LNCAP (cell line): ENCODE measurements at regions not wholly inside any gene's neighbourhood (a gene's known extent, or its start where the extent isn't known, plus 50 kb on each side); places are given as distances from the start of the nearest gene placed in this dataset.

Experiments used
- CTCF ChIP-seq: fragments of 450-650 bp; IDR thresholded peaks from 2 replicates; pipeline ENCODE4 v1.5.1; 2017; ENCODE audit warnings: mild to moderate bottlenecking

DNA sequence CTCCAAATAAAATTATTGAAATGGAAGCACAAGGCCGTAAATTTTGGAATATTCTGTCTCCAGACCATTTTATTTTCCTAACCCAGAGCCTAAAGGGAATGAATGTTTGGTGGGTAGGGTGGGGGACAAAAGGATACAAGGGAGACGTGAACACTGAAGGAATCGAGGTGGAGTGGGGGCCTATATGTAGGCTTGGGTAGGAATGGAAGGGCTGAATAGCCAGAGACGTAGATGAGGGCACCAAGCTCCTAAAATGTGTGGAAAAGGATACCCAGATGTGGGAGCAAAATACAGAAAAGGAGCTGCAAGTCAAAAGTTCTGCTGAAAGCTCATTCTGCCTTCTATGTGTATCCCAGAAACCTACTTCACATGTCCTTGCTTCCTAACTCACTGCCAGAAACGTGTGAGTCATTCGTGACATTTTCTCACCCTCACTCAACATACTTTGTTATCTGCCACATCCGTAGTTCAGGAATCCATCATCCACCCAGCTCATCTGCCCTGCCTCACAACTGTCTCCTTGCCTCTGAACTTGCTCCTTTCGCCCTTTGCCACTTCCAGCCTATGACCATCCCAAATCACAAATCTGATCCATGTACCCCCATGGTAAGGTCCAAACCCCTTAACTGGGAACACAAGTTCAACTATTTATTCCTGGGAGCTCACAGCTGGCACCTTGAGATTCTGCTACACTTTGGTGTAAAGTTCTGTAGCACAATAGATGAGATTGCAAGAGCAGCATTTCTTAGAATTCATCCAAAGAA lies 84.1 kb upstream of the PRDX6 start:
- TF ChIP-seq CTCF: no peak

DNA sequence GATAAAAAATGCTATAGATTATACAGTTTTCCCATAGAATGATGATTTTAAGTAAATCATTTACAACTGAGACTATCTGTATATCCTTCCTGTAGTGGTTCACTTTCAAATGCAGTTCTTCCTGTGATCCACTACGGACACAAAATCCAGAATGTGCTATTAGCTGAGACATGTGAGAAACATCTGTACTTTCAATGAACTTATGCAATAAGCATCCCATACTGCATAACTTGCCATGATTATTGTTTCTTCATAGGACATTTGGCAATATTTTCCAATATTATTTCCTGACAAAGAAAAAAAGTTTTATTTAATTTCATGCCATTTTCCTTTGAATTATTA lies 83.5 kb upstream of the PRDX6 start:
- no peak for TF ChIP-seq CTCF

DNA sequence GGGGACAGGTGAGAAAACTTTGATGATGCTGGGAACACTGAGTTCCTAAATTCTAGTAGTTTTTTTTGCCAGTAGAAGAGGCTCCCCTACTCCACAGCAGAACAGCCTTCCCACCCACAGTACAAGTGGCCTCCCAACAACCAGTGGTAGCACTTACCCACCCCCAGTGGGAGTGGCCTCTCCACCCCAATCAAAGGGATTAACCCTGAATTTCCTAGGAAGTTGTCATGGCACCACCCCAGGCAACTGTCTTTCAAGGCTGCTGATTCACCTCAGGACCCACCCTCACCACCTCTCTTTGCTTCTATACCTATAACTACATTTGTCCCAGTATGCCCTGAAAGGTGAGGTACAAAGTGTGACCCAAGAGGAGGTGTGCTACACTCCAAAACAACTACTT lies 81.4 kb upstream of the PRDX6 start:
- no peak for TF ChIP-seq CTCF

DNA sequence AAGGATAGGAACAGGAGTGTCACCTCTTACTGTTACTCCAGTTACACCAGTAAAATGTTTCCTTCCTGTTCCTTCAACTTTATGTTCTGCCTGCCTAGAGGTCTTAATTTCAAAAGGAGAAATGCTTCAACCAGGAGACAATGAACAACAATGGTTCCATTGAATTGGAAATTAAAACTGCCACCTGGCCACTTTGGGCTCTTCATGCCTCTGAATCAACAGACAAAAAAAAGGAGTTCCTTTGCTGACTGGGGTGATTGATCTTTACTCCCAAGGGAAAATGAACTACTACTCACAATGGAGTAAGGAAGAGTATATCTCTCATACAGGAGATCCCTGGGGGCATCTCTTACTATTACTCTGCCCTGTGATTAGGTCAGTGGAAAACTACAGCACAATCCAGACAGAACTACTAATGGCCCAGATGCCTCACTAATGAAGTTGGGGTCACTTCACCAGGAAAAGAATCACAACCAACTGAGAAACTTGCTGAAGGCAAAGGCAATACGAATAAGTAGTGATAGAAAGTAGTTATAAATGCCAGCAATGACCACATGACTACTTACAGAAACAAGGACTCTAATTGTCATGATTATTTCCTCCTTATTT lies 76.6 kb upstream of the PRDX6 start:
- no peak for TF ChIP-seq CTCF

DNA sequence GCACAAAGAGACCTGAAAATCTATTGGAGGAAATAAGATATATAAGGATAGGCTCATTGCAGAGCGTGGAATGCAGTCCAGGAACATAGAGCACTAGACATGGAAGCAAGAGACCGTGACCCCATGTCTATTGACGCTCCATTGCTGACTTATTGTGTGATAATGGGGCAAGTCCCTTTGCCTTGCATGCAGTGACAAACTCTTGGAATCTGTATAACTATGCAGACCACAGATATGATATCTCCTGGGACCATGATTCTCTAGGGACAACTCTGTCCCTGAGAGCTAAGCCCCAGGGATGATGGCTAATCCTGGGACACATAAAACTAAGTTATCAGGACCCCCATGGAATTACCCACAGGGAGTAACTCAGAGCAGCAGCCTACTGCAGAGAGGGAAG lies 73.1 kb upstream of the PRDX6 start:
- no peak for TF ChIP-seq CTCF

DNA sequence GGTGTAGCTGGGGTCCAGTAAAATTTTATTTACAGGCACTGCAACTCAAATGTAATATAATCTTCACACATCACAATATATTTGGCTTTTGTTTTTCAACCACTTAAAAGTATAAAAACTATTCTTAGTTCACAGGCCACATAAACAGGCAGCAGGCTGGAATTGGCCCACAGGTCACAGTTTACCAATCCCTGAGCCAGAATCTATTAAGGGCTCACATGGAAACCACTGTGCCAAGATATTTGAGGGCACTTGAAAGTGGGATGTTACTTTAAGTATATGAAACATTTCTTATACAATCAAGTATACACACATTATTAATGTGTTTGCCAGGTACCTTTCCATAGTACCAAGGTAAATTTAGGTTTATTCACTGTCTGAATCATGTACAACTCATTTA lies 71.9 kb upstream of the PRDX6 start:
- TF ChIP-seq CTCF: no peak

GRCh38 chr1:173405834-173406233 lies 71.3 kb upstream of the PRDX6 start:
- no peak for TF ChIP-seq CTCF
